A673 (cell line): ENCODE measurements at regions not wholly inside any gene's neighbourhood (a gene's known extent, or its start where the extent isn't known, plus 50 kb on each side); places are given as distances from the start of the nearest gene placed in this dataset.

Experiments
- BruUV-seq: library from RNA; stranded (reverse); fragments of 400-500 nt; replicated peaks from 2 replicates; lab custom pipeline; 2021; lab: Mats Ljungman, UMichigan
- CTCF ChIA-PET: fragments of 300-600 bp; sonication (Branson Sonifier 250); formaldehyde crosslinking; loops from one replicate; lab custom pipeline; 2022; ENCODE audit warnings: antibody characterized with exemption; lab: Charles Lee
- POLR2A ChIA-PET: fragments of 300-600 bp; sonication (Branson Sonifier 250); formaldehyde crosslinking; loops from one replicate; lab custom pipeline; 2022; ENCODE audit warnings: antibody characterized with exemption; ENCODE audit not compliant: low non-redundant PET; lab: Charles Lee
- DNase-seq: peaks from one replicate; pipeline ENCODE4 v3.0.0-alpha.2; 2015; ENCODE audit warnings: low spot score
- H3K27ac ChIP-seq: fragments of 200-600 bp; sonication (generic); 2 replicates; pipeline ENCODE4 v1.5.1; 2016; ENCODE audit warnings: mixed run types, low read depth, mild to moderate bottlenecking, mixed read lengths, antibody characterized with exemption, low read length; ENCODE audit not compliant: poor library complexity, severe bottlenecking
- H3K27me3 ChIP-seq: fragments of 200-600 bp; sonication (generic); replicated peaks from 2 replicates; pipeline ENCODE4 v1.6.1; 2017; ENCODE audit warnings: mixed run types, low read depth, mild to moderate bottlenecking, mixed read lengths, antibody characterized with exemption, low read length; ENCODE audit not compliant: insufficient read depth, poor library complexity
- H3K36me3 ChIP-seq: fragments of 200-600 bp; sonication (generic); 2 replicates; pipeline ENCODE4 v1.6.1; 2016; ENCODE audit warnings: mixed run types, mild to moderate bottlenecking, mixed read lengths, antibody characterized with exemption, low read length; ENCODE audit not compliant: insufficient read depth, poor library complexity, severe bottlenecking
- H3K4me1 ChIP-seq: fragments of 200-600 bp; sonication (generic); 2 replicates; pipeline ENCODE4 v1.6.1; 2017; ENCODE audit warnings: mixed run types, mild to moderate bottlenecking, mixed read lengths, antibody characterized with exemption, low read length; ENCODE audit not compliant: insufficient read depth, poor library complexity, severe bottlenecking
- H3K4me3 ChIP-seq: fragments of 200-600 bp; sonication (generic); 2 replicates; pipeline ENCODE4 v1.5.1; 2016; ENCODE audit warnings: low read depth, mixed run types, mild to moderate bottlenecking, mixed read lengths, low read length; ENCODE audit not compliant: poor library complexity, severe bottlenecking
- H3K9me3 ChIP-seq: fragments of 200-600 bp; sonication (generic); 2 replicates; pipeline ENCODE4 v1.6.1; 2016; ENCODE audit warnings: mixed run types, low read depth, mild to moderate bottlenecking, mixed read lengths, antibody characterized with exemption, low read length; ENCODE audit not compliant: poor library complexity, severe bottlenecking
- CTCF ChIP-seq: fragments of 300-800, 200-600 bp; sonication (generic); conservative IDR thresholded peaks from 2 replicates; pipeline ENCODE4 v1.5.1; 2017; ENCODE audit warnings: low read depth, mild to moderate bottlenecking, antibody characterized with exemption, low read length, moderate library complexity, mixed read lengths
- EZH2 ChIP-seq: fragments of 200-600 bp; sonication (generic); IDR thresholded peaks from 2 replicates; pipeline ENCODE4 v1.6.1; 2017; ENCODE audit warnings: borderline replicate concordance, low read depth, mild to moderate bottlenecking, mixed read lengths, antibody characterized with exemption, low read length; ENCODE audit not compliant: poor library complexity, severe bottlenecking
- intact Hi-C: fragments of 100-400 bp; cut with micrococcal nuclease; formaldehyde crosslinking; loops from one replicate; pipeline ENCODE4 v1.10.0; 2022; ENCODE audit not compliant: unreplicated experiment

DNA sequence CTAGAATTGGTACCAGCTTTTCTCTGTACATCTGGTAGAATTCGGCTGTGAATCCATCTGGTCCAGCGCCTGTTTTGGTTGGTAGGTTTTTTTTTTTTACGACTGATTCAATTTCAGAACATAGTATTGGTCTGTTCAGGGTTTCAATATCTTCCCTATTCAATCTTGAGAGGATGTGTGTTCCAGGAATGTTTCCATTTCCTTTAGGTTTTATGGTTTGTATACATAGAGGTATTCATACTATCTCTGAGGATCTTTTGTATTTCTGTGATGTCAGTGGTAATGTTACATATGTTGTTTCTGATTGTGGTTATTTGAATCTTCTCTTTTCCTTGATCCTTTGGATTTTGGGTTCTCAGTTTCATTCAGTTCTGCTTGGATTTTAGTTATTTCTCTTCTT lies 172.1 kb upstream of the ITGA4 start:
- TF ChIP-seq CTCF (no peak), EZH2 (no peak)
- no peaks in the 10 kb centered on the region for H3K27me3 ChIP-seq
- H3K27ac ChIP-seq = no peak overlapping the region
- no TSS peak for BruUV-seq
- no peak for DNase-seq
- no peaks in the 10 kb centered on the region for H3K9me3 ChIP-seq
- intact Hi-C loops = no loop called here
- no peaks in the 10 kb centered on the region for H3K36me3 ChIP-seq
- POLR2A ChIA-PET = no interaction called here
- no peak overlapping the region for H3K4me3 ChIP-seq
- H3K4me1 ChIP-seq = no peaks in the 10 kb centered on the region
- CTCF ChIA-PET = no interaction called here

DNA sequence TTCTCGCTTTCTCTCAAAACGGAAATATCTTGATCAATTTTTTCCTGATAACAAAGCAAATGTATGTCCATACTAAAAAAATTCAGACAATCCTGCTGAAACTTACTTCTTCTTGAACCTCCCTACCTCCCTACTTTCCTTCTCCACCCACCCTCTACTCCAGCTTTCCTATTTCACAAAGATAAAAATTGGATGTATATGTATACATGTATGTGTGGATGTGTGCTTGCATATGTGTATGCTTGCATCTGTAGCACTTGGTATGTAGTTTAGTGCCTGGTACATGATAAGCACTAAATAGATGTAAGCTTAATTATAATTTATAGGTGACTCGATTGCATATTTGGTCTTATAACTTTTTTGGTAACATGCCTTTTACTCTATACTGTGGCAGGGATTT lies 167.5 kb upstream of the ITGA4 start:
- Histone ChIP-seq H3K4me1 (no peaks in the 10 kb centered on the region), H3K27ac (no peak overlapping the region), H3K27me3 (no peaks in the 10 kb centered on the region), H3K9me3 (no peaks in the 10 kb centered on the region), H3K4me3 (no peak overlapping the region), H3K36me3 (no peaks in the 10 kb centered on the region)
- no peak for DNase-seq
- CTCF ChIA-PET = no interaction called here
- POLR2A ChIA-PET = no interaction called here
- no TSS peak for BruUV-seq
- intact Hi-C loops = no loop called here
- TF ChIP-seq CTCF (no peak), EZH2 (no peak)

GRCh38 chr2:181290182-181290581 lies 167.0 kb upstream of the ITGA4 start:
- no TSS peak for BruUV-seq
- Histone ChIP-seq H3K4me3 (no peak overlapping the region), H3K36me3 (no peaks in the 10 kb centered on the region), H3K27ac (no peak overlapping the region), H3K27me3 (no peaks in the 10 kb centered on the region), H3K9me3 (no peaks in the 10 kb centered on the region), H3K4me1 (no peaks in the 10 kb centered on the region)
- CTCF ChIA-PET = no interaction called here
- TF ChIP-seq EZH2 (no peak), CTCF (no peak)
- POLR2A ChIA-PET = no interaction called here
- DNase-seq = no peak
- intact Hi-C loops = no loop called here
